B cell (primary cell): ENCODE measurements at regions not wholly inside any gene's neighbourhood (a gene's known extent, or its start where the extent isn't known, plus 50 kb on each side); places are given as distances from the start of the nearest gene placed in this dataset.

ENCODE experiments used
- ATAC-seq: fragments of 200-7000 bp; cut with Tn5 transposase; one replicate; pipeline ENCODE4 v1.10.0; 2021; ENCODE audit warnings: low read depth, mild to moderate bottlenecking, moderate number of reproducible peaks, moderate library complexity
- CTCF ChIA-PET: fragments of 350-600 bp; sonication (Branson Sonifier 250); formaldehyde crosslinking; loops from one replicate; lab custom pipeline; 2021; ENCODE audit warnings: antibody characterized with exemption, inconsistent platforms; lab: Charles Lee
- POLR2A ChIA-PET: fragments of 350-600 bp; sonication (Branson Sonifier 250); formaldehyde crosslinking; loops from one replicate; lab custom pipeline; 2021; ENCODE audit warnings: antibody characterized with exemption; lab: Charles Lee
- DNase-seq: peaks from one replicate; pipeline ENCODE4 v3.0.0; 2013
- H2AFZ ChIP-seq: 2 replicates; pipeline ENCODE4 v1.6.1; 2012; ENCODE audit warnings: mild to moderate bottlenecking, low read depth, low read length; ENCODE audit not compliant: insufficient read depth, poor library complexity, severe bottlenecking
- H3K27ac ChIP-seq, 2 donors: 1 replicate in 1 of 2; 2 replicates in 1 of 2; pipeline ENCODE4 v1.5.1; 2012 to 2013; ENCODE audit warnings: low read length in 2 of 2, mild to moderate bottlenecking in 2 of 2, moderate library complexity in 1 of 2
- H3K27me3 ChIP-seq, 4 experiments: fragments of 200-600 bp in 1 of 4; sonication (generic) in 1 of 4; replicated peaks in 1 of 4; 1 replicate in 2 of 4; 2 replicates in 2 of 4; pipeline versions ENCODE4 v1.6.1 to v1.7.0; 2013 to 2016; ENCODE audit warnings: low read length in 3 of 4, mild to moderate bottlenecking in 2 of 4, mixed read lengths in 1 of 4, moderate library complexity in 1 of 4; ENCODE audit not compliant: insufficient read depth in 4 of 4, control insufficient read depth in 3 of 4; ENCODE audit errors: control extremely low read depth in 1 of 4
- H3K36me3 ChIP-seq, 2 experiments: replicated peaks in 1 of 2; 1 replicate in 1 of 2; 2 replicates in 1 of 2; pipeline versions ENCODE4 v1.6.1 to v1.7.1; 2013; ENCODE audit warnings: low read length in 1 of 2; ENCODE audit not compliant: insufficient read depth in 2 of 2, control insufficient read depth in 1 of 2; ENCODE audit errors: control extremely low read depth in 1 of 2, extremely low read depth in 1 of 2
- H3K4me1 ChIP-seq, 2 donors: fragments of 200-600 bp in 1 of 2; sonication (generic) in 1 of 2; 1 replicate in 1 of 2; 2 replicates in 1 of 2; pipeline versions ENCODE4 v1.5.1 to v1.6.1; 2013 to 2017; ENCODE audit warnings: low read length in 2 of 2; ENCODE audit not compliant: control insufficient read depth in 2 of 2, insufficient read depth in 2 of 2
- H3K4me2 ChIP-seq: replicated peaks from 2 replicates; pipeline ENCODE3; 2012; ENCODE audit warnings: mild to moderate bottlenecking, low read depth, low read length; ENCODE audit not compliant: poor library complexity, severe bottlenecking
- H3K4me3 ChIP-seq, 5 experiments: fragments of 200-600 bp in 1 of 5; sonication (generic) in 1 of 5; 1 replicate in 3 of 5; 2 replicates in 2 of 5; pipeline versions ENCODE4 v1.5.1 to v1.7.0; 2011 to 2016; ENCODE audit warnings: low read length in 4 of 5, mild to moderate bottlenecking in 4 of 5, low read depth in 2 of 5, control low read depth in 1 of 5, moderate library complexity in 1 of 5; ENCODE audit not compliant: insufficient read depth in 1 of 5; ENCODE audit errors: control extremely low read depth in 1 of 5, extremely low read depth in 1 of 5
- H3K79me2 ChIP-seq: fragments of 200-600 bp; sonication (generic); one replicate; pipeline ENCODE4 v1.6.0; 2016; ENCODE audit warnings: low read length; ENCODE audit not compliant: control insufficient read depth, insufficient read depth
- H3K9ac ChIP-seq: fragments of 200-600 bp; sonication (generic); 2 replicates; pipeline ENCODE4 v1.6.1; 2017; ENCODE audit warnings: mild to moderate bottlenecking, low read length, moderate library complexity
- H3K9me3 ChIP-seq, 3 donors: one replicate each; pipeline versions ENCODE4 v1.6.1 to v1.7.1; 2013; ENCODE audit warnings: low read length in 2 of 3; ENCODE audit not compliant: control insufficient read depth in 2 of 3, insufficient read depth in 1 of 3; ENCODE audit errors: control extremely low read depth in 1 of 3
- H4K20me1 ChIP-seq: 2 replicates; pipeline ENCODE4 v1.6.0; 2012; ENCODE audit warnings: mild to moderate bottlenecking, low read length; ENCODE audit not compliant: insufficient read depth, control insufficient read depth, poor library complexity, severe bottlenecking
- H3K27ac Mint-ChIP-seq: one replicate; pipeline ENCODE4 v1.8.0; 2021; ENCODE audit warnings: mixed read lengths
- H3K27me3 Mint-ChIP-seq: one replicate; pipeline ENCODE4 v1.8.0; 2021; ENCODE audit warnings: mixed read lengths
- H3K4me1 Mint-ChIP-seq: one replicate; pipeline ENCODE4 v1.8.0; 2021; ENCODE audit warnings: mixed read lengths
- H3K4me3 Mint-ChIP-seq: one replicate; pipeline ENCODE4 v1.8.0; 2021; ENCODE audit warnings: mixed read lengths
- H3K9me3 Mint-ChIP-seq: one replicate; pipeline ENCODE4 v1.8.0; 2022; ENCODE audit warnings: mixed read lengths; ENCODE audit not compliant: insufficient read depth
- EZH2 ChIP-seq: IDR thresholded peaks from 2 replicates; pipeline ENCODE4 v1.6.1; 2012; ENCODE audit warnings: borderline replicate concordance, low read depth, mild to moderate bottlenecking, moderate library complexity, low read length; ENCODE audit not compliant: insufficient read depth, poor library complexity, severe bottlenecking
- WGBS: methylation state at CpG from one replicate; pipeline ENCODE4 v1.1.5; 2013; ENCODE audit warnings: missing lambda C conversion rate; ENCODE audit not compliant: insufficient coverage; 5-methylcytosine and 5-hydroxymethylcytosine counted together
- intact Hi-C: fragments of 100-400 bp; cut with micrococcal nuclease; formaldehyde crosslinking; loops from one replicate; pipeline ENCODE4 v1.10.0; 2022
- TF ChIP-seq, protein P1 (sequence below): fragments of 200-600 bp; IDR thresholded peaks from one replicate; pipeline ENCODE4 v1.8.0; 2022; ENCODE audit warnings: antibody characterized with exemption, mild to moderate bottlenecking

DNA sequence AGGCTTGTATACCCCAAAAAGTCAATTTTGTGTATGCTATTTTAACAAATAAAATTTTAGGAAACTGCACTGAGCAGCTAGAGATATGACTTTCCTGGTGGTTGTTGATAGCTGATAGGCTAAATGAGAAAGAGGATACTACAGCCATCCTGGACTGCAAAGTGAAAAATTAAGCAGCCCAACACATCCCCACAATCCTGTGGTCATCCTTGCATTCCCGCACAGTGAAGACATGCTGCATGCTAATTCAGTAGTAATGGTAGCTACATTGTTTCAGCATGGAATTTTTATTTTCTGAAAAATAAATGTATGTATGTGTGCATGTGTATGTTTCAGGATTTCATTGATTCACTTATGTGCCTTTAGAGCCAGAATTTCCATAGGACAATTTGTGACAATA is 124.2 kb upstream of the CCDC68 start:
- TF ChIP-seq EZH2: no peak
- TF ChIP-seq, protein P1, sequence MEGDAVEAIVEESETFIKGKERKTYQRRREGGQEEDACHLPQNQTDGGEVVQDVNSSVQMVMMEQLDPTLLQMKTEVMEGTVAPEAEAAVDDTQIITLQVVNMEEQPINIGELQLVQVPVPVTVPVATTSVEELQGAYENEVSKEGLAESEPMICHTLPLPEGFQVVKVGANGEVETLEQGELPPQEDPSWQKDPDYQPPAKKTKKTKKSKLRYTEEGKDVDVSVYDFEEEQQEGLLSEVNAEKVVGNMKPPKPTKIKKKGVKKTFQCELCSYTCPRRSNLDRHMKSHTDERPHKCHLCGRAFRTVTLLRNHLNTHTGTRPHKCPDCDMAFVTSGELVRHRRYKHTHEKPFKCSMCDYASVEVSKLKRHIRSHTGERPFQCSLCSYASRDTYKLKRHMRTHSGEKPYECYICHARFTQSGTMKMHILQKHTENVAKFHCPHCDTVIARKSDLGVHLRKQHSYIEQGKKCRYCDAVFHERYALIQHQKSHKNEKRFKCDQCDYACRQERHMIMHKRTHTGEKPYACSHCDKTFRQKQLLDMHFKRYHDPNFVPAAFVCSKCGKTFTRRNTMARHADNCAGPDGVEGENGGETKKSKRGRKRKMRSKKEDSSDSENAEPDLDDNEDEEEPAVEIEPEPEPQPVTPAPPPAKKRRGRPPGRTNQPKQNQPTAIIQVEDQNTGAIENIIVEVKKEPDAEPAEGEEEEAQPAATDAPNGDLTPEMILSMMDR: no peak
- no peaks in the 10 kb centered on the region for H3K36me3 ChIP-seq
- WGBS: no CpG with 5 or more reads among the region's 1 CpG
- Mint-ChIP-seq H3K27ac (no peak overlapping the region), H3K4me1 (peaks cover 16% of the 10 kb centered on the region), H3K9me3 (no peaks in the 10 kb centered on the region), H3K27me3 (no peaks in the 10 kb centered on the region), H3K4me3 (no peak overlapping the region)
- no peaks in the 10 kb centered on the region for H3K9me3 ChIP-seq
- H3K4me1 ChIP-seq: peaks cover 0 to 2% of the 10 kb centered on the region in 2 donors
- ATAC-seq (no peak), DNase-seq (no peak)
- intact Hi-C loops: no loop called here
- no peaks in the 10 kb centered on the region for H4K20me1 ChIP-seq
- H3K79me2 ChIP-seq: no peaks in the 10 kb centered on the region
- no peaks in the 10 kb centered on the region for H3K27me3 ChIP-seq
- no peak overlapping the region for H3K9ac ChIP-seq
- no peak overlapping the region for H2AFZ ChIP-seq
- POLR2A ChIA-PET: no interaction called here
- no peak overlapping the region for H3K27ac ChIP-seq
- H3K4me2 ChIP-seq: no peak overlapping the region
- no peak overlapping the region for H3K4me3 ChIP-seq
- CTCF ChIA-PET: no interaction called here

DNA sequence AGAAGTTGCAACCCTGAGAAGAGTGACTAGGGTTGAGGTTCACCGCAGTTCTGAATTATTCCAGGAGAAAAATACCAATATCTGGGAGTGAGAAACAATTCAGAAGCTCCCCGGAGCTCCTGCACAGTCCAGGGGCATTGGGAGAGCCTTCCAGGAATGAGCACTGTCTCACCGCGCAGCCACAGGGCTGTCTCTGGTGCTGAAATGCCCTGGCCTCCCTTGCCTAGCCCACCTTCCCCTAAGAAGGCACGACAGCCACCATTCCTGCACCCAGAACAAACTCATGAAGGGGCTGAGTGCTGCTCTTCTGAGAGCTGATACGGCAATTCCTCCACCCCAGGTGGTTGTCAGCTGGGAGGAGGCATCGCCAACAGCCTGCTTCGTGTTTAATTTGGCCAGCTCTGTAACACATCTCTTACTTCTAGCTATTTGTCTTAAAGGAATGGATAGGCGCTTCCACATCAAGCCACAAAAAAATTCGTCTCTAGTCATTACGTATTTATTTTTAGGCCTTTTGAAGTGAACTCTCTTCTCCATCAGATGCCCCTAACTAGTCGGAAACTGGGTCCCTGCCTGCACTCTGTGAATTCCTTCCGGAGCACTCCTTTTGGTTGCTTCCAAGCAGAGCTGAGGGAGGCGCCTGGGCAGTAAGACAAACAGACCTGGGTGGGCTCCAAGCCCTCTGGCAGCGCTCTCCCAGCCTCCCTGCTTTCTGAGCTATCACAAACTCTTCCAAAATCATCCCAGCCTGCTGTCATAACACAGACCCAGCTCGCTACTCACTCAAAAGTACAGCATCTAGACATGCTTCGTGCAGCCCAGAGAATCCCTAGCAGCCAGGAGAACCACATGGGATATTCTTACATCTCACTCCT is 120.5 kb upstream of the CCDC68 start:
- ChIA-PET POLR2A (no interaction called here), CTCF (no interaction called here)
- Histone ChIP-seq H3K27me3 (no peaks in the 10 kb centered on the region), H3K4me1 (no peaks in the 10 kb centered on the region), H4K20me1 (no peaks in the 10 kb centered on the region), H3K9me3 (no peaks in the 10 kb centered on the region), H2AFZ (no peak overlapping the region), H3K9ac (no peak overlapping the region), H3K79me2 (no peaks in the 10 kb centered on the region), H3K27ac (no peak overlapping the region), H3K4me3 (no peak overlapping the region), H3K4me2 (no peak overlapping the region), H3K36me3 (no peaks in the 10 kb centered on the region)
- Mint-ChIP-seq H3K9me3 (no peaks in the 10 kb centered on the region), H3K4me1 (no peaks in the 10 kb centered on the region), H3K27ac (no peak overlapping the region), H3K27me3 (no peaks in the 10 kb centered on the region), H3K4me3 (no peak overlapping the region)
- 90% methylated on average over 11 of the region's 17 CpGs for WGBS
- intact Hi-C loops: no loop called here
- ATAC-seq (no peak), DNase-seq (no peak)
- TF ChIP-seq, protein P1: no peak
- no peak for TF ChIP-seq EZH2
